Fibroblast of villous mesenchyme (primary cell): ENCODE measurements at regions not wholly inside any gene's neighbourhood (a gene's known extent, or its start where the extent isn't known, plus 50 kb on each side); places are given as distances from the start of the nearest gene placed in this dataset.
"Not testable (repeated sequence)": the region's sequence is repeated elsewhere in the genome, so short reads cannot be mapped to it uniquely, and the experiment has no call there.

Source experiments
- DNase-seq: peaks from one replicate; pipeline ENCODE4 v3.0.0-alpha.2; 2010; ENCODE audit warnings: low read depth
- H3K4me3 ChIP-seq: 2 replicates; pipeline ENCODE4 v1.5.1; 2011; ENCODE audit warnings: low read depth, mild to moderate bottlenecking, low read length
- CTCF ChIP-seq: IDR thresholded peaks from 2 replicates; pipeline ENCODE4 v1.5.1; 2012; ENCODE audit warnings: low read depth, mild to moderate bottlenecking, low read length; ENCODE audit not compliant: insufficient read depth

GRCh38 chr1:273772-274171 is 177.7 kb downstream of the OR4F29 start:
- not testable (repeated sequence) for DNase-seq, H3K4me3 ChIP-seq

- TF ChIP-seq CTCF = peak; percentile 57
- not testable (repeated sequence) for H3K4me3 ChIP-seq
- DNase-seq = peak; percentile 66
Measured at GRCh38 chr1:267815-268214, 183.7 kb downstream of the OR4F29 start.
